HTR-8/SVneo (cell line): ENCODE measurements at regions not wholly inside any gene's neighbourhood (a gene's known extent, or its start where the extent isn't known, plus 50 kb on each side); places are given as distances from the start of the nearest gene placed in this dataset.

Experiments
- DNase-seq: peaks from one replicate; pipeline ENCODE4 v3.0.0; 2011; ENCODE audit warnings: low spot score, mixed read lengths; ENCODE audit not compliant: insufficient read length
- FAIRE-seq: peaks from 2 replicates; lab custom pipeline; 2011; peaks lifted over from hg19 to GRCh38; lab: Jason Lieb, UNC

GRCh38 chr6:139544701-139545057 lies 170.2 kb upstream of the CITED2 start:
- DNase-seq: no peak
- FAIRE-seq: no peak

GRCh38 chr6:139542351-139542750 lies 167.9 kb upstream of the CITED2 start:
- no peak for FAIRE-seq
- DNase-seq: no peak

DNA sequence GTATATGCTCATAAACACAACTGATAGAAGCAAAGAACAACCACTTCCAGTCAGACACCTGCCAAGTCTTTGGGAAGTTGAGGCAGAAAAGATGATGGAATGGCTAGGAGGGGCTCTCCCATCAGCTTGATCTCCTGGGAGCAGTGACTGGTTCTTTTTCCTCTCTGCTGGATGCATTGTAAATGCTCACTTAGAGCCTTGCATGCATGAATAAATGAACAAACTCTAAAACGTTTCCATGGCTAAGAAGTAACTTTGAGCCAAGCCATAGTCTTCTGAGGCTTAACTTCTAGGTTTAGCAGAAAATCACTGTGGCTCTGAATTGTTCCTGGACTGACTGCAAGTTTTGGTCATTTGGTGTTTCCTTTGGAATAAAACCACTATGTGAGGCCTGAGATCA lies 166.4 kb upstream of the CITED2 start:
- FAIRE-seq (no peak), DNase-seq (no peak)

DNA sequence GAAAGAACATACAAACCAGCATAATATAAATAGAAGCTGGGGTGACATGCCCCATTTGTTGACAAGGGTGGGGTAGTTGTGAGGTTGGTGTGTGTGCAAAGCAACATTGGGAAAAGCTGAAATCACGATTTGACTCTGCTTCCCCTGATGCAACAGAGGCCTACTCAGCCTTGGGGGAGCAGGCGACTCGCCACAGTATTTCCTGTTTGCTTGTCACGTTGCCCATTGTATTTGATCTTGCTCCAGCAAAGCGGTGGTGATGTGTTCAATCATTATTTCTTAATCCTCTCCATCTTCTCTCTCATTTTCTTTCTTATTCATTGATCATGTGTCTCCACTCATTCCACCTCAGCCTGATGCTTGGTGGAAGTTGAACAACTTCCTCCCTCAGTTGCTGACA lies 165.8 kb upstream of the CITED2 start:
- FAIRE-seq (no peak), DNase-seq (no peak)

- peak; percentile 83 for FAIRE-seq
Measured at GRCh38 chr6:139539852-139540251, 165.4 kb upstream of the CITED2 start.

GRCh38 chr6:139538366-139538765 lies 163.9 kb upstream of the CITED2 start:
- FAIRE-seq: no peak

More at GRCh38 chr6:139539852-139540251, 165.4 kb upstream of the CITED2 start:
- peak; percentile 82 for DNase-seq

DNA sequence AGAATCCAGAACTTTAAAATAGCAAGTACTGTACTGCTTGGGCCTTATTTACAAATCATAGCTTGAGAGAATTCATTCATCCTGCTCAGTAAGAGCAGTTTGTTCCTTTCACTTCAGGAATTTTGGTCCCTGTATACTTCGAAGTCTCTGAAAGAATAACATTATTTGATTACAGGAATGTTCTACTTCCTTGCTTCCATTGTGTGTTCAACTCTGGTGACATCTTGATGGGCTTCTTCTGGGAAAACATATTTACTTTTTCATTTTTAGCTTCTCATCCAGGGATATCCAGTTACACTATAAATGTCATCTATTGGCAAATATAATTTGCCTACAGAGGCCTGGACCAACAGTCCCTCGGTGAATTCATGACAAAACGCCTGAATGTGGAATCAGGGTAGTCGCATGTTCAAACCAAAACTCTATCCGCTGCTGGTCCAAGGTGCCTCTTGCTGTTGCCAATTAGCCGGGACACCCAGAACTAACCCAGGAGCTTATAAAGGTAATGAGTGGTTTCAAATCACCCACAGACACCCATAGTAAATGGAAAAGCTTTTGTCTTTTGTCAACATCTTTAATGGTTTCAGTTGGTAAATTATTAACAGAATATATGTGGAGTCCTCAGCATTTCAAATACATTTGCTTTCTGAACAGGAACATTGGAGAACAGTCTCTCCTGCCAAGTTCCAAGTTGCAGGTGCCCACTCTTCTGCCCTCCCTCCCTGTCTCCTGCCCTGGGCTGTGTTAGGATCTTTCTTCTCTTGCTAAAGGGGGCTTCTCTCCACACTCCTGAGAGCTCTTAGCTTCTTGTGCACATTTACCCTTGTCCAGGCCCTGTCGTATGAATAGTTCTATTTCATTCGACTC lies 162.5 kb upstream of the CITED2 start:
- FAIRE-seq (no peak), DNase-seq (no peak)

More at GRCh38 chr6:139538366-139538765, 163.9 kb upstream of the CITED2 start:
- DNase-seq: no peak

DNA sequence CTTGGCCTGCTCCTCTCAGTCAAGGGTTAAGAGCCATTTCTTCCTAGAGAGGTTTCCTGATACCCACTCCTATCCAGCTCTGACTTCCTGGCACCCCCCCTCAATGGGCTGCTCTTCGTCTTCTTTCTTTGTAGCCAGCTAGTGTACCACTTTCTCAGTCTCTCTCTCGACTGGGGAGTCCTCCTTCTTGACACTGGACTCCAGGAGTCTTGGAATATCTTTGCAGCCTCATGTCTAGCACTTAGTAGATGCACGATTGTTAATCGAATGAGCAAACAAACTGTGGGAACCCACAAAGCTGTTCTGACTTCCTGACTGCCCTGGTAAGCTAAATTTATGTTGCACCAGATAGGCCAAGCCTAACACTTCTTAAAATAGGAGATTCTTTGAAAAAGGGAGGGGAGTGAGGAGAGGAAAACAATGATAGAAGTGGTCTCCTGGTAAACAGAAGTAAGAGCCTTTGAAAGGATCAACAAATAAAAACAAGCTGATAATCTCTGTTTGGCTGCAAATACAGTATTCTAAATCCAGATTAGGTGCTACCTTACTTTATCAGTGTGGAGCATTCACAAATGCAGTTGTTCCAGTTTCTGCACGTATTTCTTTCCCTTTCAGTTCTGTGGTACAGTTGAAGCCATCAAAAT lies 160.1 kb upstream of the CITED2 start:
- FAIRE-seq: no peak
- DNase-seq: no peak

GRCh38 chr6:139533573-139534471 lies 159.4 kb upstream of the CITED2 start:
- DNase-seq: peak; percentile 48
- FAIRE-seq: no peak

- no peak for FAIRE-seq
- DNase-seq: no peak
Measured at GRCh38 chr6:139533171-139533570, 158.7 kb upstream of the CITED2 start.

- FAIRE-seq: no peak
- DNase-seq: no peak
Measured at GRCh38 chr6:139531148-139532115, 157.0 kb upstream of the CITED2 start.

DNA sequence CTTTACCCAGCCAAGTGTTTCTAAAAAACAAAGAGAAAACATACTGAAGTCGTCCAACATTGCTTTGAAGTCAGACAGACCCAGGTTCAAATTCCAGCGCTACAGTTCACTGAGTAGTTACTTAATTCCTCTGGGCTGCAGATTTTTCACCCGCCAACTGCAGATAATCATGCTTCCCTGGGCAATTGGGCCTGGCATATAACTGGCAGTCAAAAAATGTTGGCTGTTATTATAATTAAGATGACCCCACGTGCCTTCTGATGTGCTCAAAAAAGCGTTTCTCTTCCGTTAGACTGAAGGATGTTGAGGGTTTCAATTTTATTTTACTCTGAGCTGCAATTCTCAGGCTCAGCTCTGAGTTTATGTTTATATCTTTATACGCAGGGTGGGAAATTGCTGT lies 156.1 kb upstream of the CITED2 start:
- no peak for FAIRE-seq

DNA sequence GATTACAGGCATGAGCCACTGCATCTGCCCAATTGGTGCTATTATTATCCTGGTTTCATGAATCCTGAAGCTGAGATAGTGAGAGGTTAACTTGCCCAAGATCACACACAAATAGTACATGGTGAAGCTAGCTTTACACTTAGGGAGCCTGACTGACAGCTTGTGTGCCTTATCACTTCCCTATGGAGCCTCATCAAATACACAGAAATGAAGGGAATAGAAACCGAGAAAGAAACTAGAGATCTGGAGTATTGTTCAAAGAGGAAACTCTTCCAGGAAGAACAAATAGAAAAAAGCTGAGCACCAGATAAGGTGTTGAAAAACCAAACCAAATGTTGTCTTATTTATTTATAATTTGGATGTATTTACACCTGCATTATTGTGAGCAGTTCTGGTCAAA lies 155.0 kb upstream of the CITED2 start:
- DNase-seq: no peak
- FAIRE-seq: no peak

More for the DNA sequence above, 156.1 kb upstream of the CITED2 start:
- DNase-seq: no peak

DNA sequence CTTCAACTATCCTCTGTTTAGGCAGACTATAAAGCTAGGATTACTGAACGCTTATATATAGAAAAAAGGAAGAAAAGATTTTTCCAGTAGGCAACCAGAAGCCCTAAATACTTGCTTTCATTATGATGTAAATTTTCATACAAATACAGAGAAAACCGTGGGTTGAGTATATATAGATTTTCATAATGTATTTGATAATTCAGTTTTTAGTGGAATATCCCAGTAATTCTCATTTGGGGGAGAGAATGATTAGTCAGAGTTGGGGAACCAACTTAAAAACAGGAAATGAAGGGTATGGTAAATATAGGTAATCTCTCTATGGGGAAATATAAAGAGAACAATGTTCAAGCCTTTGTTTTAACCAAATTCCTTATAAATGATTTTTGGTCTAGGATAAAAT lies 154.0 kb upstream of the CITED2 start:
- FAIRE-seq: no peak

DNA sequence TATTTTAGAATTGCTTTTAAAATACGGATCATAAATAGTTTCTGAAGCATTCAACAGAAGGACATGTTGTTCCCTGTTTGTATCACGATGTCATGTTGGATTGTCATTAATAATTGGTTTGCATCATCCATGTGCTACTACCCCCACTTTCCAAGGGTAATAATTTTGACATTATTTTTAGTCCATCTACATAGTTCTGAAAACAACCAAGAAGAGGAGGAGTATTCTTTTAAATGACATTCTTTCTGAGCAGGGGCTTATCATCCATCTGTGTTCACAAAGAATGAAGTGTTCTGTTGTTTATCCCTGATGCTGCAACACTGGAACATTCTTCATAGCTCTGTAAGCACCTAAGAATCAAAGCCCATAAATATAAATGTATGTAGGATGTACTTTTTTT lies 151.0 kb upstream of the CITED2 start:
- no peak for DNase-seq

More for the DNA sequence above, 154.0 kb upstream of the CITED2 start:
- no peak for DNase-seq

DNA sequence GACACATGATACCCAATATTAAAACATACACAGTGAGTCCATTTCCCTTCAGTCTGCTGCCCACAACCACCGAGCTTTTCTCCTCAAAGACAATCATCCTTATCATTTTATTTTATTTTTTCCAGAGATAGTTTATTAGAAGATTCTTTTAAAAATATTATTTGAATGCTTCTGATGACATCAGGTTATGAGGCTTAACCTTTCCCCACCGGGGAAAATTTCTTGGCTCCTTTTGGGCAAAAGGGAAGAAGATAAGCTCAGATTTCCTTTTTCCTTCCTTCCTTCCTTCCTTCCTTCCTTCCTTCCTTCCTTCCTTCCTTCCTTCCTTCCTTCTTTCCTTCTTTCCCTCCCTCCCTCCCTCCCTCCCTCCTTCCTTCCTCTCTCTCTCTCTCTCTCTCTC lies 149.5 kb upstream of the CITED2 start:
- DNase-seq: no peak
- FAIRE-seq: no peak

More for the DNA sequence above, 151.0 kb upstream of the CITED2 start:
- FAIRE-seq: no peak

DNA sequence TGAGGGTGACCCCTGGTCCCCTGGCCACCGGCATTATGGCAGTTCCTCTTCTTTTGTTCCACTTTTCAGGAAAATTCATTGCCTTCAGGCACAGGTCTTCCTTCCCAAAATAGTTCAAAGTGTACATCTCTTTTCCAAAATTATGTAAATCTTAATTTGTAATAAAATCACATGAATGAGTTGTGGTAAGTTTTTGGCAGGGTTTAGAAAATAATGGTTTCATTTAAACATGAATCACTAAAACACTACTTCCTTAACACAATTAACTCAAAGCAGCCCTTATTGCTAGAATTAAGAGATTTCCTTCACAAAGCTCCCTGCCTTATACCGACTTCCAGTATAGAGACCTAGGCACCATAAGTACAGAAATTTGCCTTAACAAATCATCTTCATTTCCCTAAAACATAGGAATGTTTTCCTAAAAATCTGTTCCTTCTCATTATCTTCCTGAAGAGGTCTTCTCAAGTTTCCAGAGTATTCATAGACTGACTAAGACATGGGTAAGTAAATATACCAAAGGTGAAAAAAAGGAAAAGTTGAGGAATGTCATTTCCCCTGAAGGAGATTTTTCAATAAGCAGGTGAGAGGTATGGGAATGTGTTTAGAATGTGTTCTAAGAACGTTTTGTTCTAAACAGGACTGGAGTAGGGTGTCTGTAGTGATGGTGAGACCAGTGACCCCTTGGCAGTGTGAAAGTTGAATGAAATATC lies 148.2 kb upstream of the CITED2 start:
- no peak for FAIRE-seq
- no peak for DNase-seq

GRCh38 chr6:139521338-139521737 lies 146.9 kb upstream of the CITED2 start:
- FAIRE-seq: no peak
- no peak for DNase-seq

DNA sequence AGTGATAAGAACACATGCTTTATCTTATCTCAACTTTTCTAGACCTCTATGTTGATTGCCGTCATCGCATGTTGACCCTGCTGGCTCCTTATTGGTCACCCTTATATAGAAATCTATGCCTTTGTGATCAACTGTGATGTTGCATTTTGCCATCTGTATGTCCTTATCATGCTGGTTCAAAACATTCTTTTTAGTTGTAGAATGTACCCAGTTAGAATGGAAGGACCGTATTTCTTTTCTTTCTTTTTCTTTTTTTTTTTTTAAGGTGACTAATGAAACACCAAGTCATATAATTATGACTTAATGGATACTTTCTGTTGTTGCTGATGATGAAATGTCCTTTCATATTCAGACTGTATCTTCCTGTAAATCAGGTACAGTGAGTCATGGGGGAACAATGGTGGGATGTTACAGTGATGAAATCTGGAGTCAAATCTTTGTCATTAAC lies 145.9 kb upstream of the CITED2 start:
- DNase-seq (no peak), FAIRE-seq (no peak)
